Activated CD4-positive, alpha-beta memory T cell treated with anti-CD3 and anti-CD28 coated beads for 36 hours (primary cell): ENCODE measurements at regions not wholly inside any gene's neighbourhood (a gene's known extent, or its start where the extent isn't known, plus 50 kb on each side); places are given as distances from the start of the nearest gene placed in this dataset.
A peak's percentile ranks its signal among the peaks of the same experiment; 100 is the strongest.

Experiments used
- CTCF ChIA-PET: fragments of 350-600 bp; sonication (Branson Sonifier 250); formaldehyde crosslinking; loops from one replicate; lab custom pipeline; 2021; ENCODE audit warnings: antibody characterized with exemption, inconsistent platforms; lab: Charles Lee
- POLR2A ChIA-PET: fragments of 350-600 bp; sonication (Branson Sonifier 250); formaldehyde crosslinking; loops from one replicate; lab custom pipeline; 2021; ENCODE audit warnings: antibody characterized with exemption; lab: Charles Lee
- DNase-seq: peaks from one replicate; pipeline ENCODE4 v3.0.0-alpha.2; 2020
- H3K27ac Mint-ChIP-seq: one replicate; pipeline ENCODE4 v1.8.0; 2021; ENCODE audit warnings: mixed read lengths
- H3K27me3 Mint-ChIP-seq: one replicate; pipeline ENCODE4 v1.8.0; 2021; ENCODE audit warnings: mixed read lengths
- H3K36me3 Mint-ChIP-seq: one replicate; pipeline ENCODE4 v1.8.0; 2021; ENCODE audit warnings: mixed read lengths
- H3K4me1 Mint-ChIP-seq: one replicate; pipeline ENCODE4 v1.8.0; 2021; ENCODE audit warnings: low read depth, mixed read lengths
- H3K4me3 Mint-ChIP-seq: one replicate; pipeline ENCODE4 v1.8.0; 2021; ENCODE audit warnings: mild to moderate bottlenecking, mixed read lengths
- H3K9me3 Mint-ChIP-seq: one replicate; pipeline ENCODE4 v1.8.0; 2021; ENCODE audit warnings: mixed read lengths
- intact Hi-C: fragments of 100-400 bp; cut with micrococcal nuclease; formaldehyde crosslinking; loops from one replicate; pipeline ENCODE4 v1.15.1; 2023

DNA sequence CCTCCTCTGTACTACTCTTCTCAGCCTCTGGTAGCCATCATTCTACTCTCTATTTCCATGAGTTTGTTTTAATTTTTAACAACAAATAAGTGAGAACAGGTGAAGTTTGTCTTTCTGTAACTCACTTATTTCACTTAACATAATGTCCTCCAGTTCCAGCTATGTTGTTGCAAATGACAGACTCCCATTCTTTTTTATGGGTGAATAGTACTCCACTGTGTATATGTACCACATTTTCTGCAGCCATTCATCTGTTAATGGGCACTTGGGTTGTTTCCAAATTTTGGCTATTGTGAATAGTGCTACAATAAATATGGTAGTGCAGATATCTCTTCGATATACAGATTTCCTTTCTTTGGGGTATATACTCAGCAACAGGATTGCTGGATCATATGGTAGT, 73.7 kb upstream of the TNFRSF21 start:
- POLR2A ChIA-PET, result no interaction called here
- H3K9me3 Mint-ChIP-seq, result peaks cover 8% of the 10 kb centered on the region
- DNase-seq, result no peak
- H3K4me1 Mint-ChIP-seq, result no peaks in the 10 kb centered on the region
- intact Hi-C loops, result no loop called here
- CTCF ChIA-PET, result no interaction called here
- H3K4me3 Mint-ChIP-seq, result no peak overlapping the region
- no peak overlapping the region for H3K27ac Mint-ChIP-seq
- peaks cover 2% of the 10 kb centered on the region for H3K27me3 Mint-ChIP-seq
- no peaks in the 10 kb centered on the region for H3K36me3 Mint-ChIP-seq

DNA sequence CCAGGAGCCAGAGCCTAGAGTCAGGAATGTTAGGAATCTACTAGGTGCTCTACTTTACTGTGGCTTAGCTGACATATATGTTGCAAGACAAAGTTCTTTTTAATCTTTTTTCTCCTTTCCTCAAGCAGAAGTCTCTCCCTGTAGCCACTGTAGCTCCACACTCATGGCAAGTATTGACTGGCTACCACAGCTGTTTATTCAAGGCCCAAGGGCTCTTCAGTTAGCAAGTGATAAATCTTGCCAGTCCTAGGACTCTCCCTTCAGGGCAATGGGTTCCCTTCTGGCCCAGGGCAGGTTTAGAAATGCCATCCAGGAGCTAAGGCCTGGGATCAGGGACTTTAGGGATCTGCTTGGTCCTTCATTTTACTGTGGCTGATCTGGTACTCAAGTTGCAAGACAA, 82.0 kb upstream of the TNFRSF21 start:
- Mint-ChIP-seq H3K27me3 (peaks cover 12% of the 10 kb centered on the region), H3K36me3 (no peaks in the 10 kb centered on the region), H3K9me3 (peaks cover 31% of the 10 kb centered on the region), H3K27ac (no peak overlapping the region), H3K4me3 (no peak overlapping the region), H3K4me1 (no peaks in the 10 kb centered on the region)
- ChIA-PET CTCF (no interaction called here), POLR2A (no interaction called here)
- no peak for DNase-seq
- intact Hi-C loops, result no loop called here

DNA sequence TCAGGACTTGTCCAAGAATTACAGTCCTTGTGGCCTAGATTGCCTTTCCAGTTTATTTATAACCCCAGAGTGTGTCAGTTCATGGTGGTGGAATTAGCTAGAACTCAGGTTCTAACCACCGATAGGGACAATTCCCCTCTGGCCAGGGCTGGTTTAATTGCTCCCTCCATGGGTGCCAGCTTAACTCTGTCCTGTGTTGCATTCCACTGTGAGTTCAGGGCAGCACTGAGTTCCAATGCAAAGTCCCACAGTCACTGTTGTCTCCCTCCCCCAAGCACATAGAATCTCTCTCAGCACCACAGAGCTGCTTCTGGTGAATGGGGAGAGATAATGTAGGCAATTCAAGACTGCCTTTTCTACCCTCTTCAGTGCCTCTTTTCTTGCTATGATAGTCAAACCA, 82.5 kb upstream of the TNFRSF21 start:
- ChIA-PET CTCF (no interaction called here), POLR2A (no interaction called here)
- no peak overlapping the region for H3K27ac Mint-ChIP-seq
- intact Hi-C loops, result no loop called here
- H3K27me3 Mint-ChIP-seq, result peaks cover 15% of the 10 kb centered on the region
- no peak for DNase-seq
- no peaks in the 10 kb centered on the region for H3K4me1 Mint-ChIP-seq
- H3K9me3 Mint-ChIP-seq, result peaks cover 26% of the 10 kb centered on the region
- H3K4me3 Mint-ChIP-seq, result no peak overlapping the region
- no peaks in the 10 kb centered on the region for H3K36me3 Mint-ChIP-seq

DNA sequence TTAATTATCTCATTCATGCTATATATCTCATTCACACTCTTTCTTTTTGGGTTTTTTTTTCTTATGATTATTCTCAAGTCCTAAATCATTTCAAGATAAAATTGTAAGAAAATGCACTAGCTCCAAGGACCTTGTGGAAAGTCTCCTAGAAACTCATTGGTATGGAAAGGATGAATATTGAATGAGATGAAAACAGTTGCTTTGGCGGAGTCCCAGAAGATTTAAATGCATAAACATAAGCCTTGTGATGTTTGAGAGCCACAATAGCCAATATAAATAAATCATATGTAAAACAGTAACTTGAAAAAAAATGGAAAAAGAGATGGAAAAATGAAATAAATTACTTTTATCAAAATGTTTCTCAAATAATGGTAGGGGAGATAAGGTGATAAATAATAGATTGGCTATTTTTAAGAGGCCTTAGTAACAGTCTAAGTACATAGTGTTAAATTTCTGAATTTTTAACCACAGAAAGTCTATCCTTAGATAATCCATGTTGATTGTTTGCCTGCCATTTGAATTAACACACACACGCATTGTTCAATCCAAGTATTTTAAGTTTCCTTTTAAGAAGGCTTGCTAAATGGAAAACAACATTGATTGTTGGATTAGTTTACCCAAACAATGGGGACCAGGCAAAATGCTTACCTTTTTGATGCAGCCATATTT, 81.1 kb upstream of the CD2AP start:
- peaks cover 10% of the 10 kb centered on the region for H3K9me3 Mint-ChIP-seq
- H3K27me3 Mint-ChIP-seq, result peaks cover 5% of the 10 kb centered on the region
- H3K4me3 Mint-ChIP-seq, result no peak overlapping the region
- POLR2A ChIA-PET, result no interaction called here
- CTCF ChIA-PET, result no interaction called here
- H3K27ac Mint-ChIP-seq, result no peak overlapping the region
- H3K4me1 Mint-ChIP-seq, result no peaks in the 10 kb centered on the region
- intact Hi-C loops, result no loop called here
- no peaks in the 10 kb centered on the region for H3K36me3 Mint-ChIP-seq
- no peak for DNase-seq

DNA sequence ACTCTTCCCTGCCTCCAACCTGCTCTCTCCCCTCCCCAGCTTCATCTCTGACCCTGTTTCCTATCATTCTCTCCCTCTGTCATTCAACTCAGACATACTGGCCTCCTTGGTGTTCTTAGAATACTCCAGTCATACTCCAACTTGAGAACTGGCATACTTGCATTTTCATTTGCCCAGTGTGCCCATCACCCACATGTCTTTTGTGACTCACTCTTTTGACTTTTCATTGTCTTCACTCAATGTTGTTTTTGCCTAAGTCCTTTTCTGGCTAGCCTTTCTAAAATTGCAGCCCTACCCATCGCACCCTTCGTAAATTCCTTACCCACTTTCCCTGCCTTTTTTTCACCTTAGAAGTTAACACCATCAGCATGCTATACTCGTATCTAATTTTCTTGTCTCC, 77.0 kb upstream of the CD2AP start:
- Mint-ChIP-seq H3K9me3 (no peaks in the 10 kb centered on the region), H3K4me3 (no peak overlapping the region), H3K27me3 (peaks cover 4% of the 10 kb centered on the region), H3K27ac (no peak overlapping the region), H3K36me3 (no peaks in the 10 kb centered on the region), H3K4me1 (no peaks in the 10 kb centered on the region)
- DNase-seq, result no peak
- intact Hi-C loops, result no loop called here
- ChIA-PET POLR2A (no interaction called here), CTCF (interaction anchor here (0.8 to 1.5 kb wide), 2 partner anchors 14 to 231 kb away, joined by 3 to 5 read pairs; no protein-coding TSS in a partner anchor)

DNA sequence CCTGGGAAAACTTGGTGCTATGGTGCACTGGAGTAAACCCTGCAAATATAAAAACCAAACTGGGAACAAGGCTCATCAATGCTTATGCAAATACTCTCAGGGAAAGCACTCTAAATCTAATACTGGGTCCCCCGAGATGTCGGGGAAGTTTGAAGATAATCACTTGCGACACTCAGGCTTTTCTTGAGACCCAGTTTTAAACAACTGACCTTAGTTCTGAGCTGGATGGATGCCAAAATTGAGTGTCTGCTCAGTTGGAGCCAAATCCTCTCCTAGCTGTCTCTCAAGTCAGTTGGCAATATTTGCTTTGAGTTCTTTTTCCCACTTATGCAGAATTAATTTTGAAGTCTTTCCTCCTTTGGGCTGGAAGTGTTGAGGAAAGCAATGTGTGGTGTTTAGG, 75.5 kb upstream of the CD2AP start:
- Mint-ChIP-seq H3K27me3 (no peaks in the 10 kb centered on the region), H3K4me3 (no peak overlapping the region), H3K36me3 (no peaks in the 10 kb centered on the region), H3K27ac (no peak overlapping the region), H3K9me3 (no peaks in the 10 kb centered on the region), H3K4me1 (no peaks in the 10 kb centered on the region)
- ChIA-PET POLR2A (no interaction called here), CTCF (no interaction called here)
- intact Hi-C loops, result no loop called here
- no peak for DNase-seq

DNA sequence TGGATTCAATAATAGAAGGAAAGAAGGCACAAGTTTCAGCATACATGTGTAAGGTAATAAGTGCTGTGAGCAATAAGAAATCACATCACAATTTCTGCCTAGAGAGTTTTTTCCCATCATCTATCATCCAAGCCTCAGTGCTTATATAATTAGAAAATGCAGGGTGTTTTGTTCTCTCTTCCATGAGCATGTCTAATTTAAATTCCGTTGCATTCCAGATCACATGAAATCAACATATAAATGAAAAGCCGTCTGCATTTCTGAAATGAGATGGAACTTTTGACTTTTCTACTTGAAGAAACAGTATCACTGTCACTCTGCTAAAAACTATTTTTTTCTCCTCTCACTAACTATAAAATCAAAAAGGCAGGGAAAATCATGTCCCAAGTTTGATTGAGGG, 74.5 kb upstream of the CD2AP start:
- Mint-ChIP-seq H3K27me3 (no peaks in the 10 kb centered on the region), H3K36me3 (no peaks in the 10 kb centered on the region), H3K4me3 (no peak overlapping the region), H3K9me3 (no peaks in the 10 kb centered on the region), H3K27ac (no peak overlapping the region), H3K4me1 (no peaks in the 10 kb centered on the region)
- no peak for DNase-seq
- ChIA-PET CTCF (no interaction called here), POLR2A (no interaction called here)
- intact Hi-C loops, result no loop called here

DNA sequence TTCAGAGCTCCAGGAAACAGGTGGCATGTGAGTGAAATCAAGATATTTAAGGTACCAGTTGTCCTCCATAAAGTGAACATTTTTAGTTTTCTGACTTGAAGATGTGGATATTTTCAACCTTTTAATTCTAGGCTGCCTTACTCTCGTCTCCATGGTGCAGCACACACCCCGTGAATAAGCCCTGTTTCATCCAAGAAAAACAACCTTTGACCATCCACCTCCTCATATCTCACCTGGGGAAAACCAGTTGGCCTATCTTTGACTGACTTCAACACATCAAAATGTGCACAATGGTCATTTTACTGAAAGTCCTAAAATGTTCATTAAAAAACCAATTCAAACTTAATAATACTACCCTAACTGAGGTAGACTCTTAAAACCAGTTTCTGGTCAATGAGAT, 73.8 kb upstream of the CD2AP start:
- Mint-ChIP-seq H3K4me3 (no peak overlapping the region), H3K36me3 (no peaks in the 10 kb centered on the region), H3K27ac (no peak overlapping the region), H3K9me3 (no peaks in the 10 kb centered on the region), H3K27me3 (no peaks in the 10 kb centered on the region), H3K4me1 (no peaks in the 10 kb centered on the region)
- no peak for DNase-seq
- intact Hi-C loops, result no loop called here
- ChIA-PET POLR2A (no interaction called here), CTCF (interaction anchor here (1.6 kb wide), 1 partner anchor 11 kb away, joined by 9 read pairs; no protein-coding TSS in a partner anchor)

DNA sequence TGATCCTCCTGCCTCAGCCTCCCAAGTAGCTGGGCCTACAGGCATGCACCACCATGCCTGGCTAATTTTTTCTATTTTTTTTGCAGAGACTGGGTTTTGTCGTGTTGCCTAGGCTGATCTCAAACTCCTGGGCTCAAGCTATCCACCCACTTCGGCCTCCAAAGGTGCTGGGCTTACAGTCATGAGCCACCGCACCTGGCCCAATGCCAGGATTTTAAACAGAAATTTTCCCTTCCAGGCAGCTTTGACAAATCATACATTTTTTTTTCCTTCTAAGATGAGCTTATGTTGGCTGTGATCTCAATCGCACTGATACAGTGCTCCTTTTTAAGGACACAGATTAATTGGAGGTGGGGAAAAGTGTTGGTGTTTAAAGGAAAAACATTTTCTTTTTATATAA, 73.2 kb upstream of the CD2AP start:
- Mint-ChIP-seq H3K9me3 (no peaks in the 10 kb centered on the region), H3K27ac (no peak overlapping the region), H3K4me1 (no peaks in the 10 kb centered on the region), H3K36me3 (no peaks in the 10 kb centered on the region), H3K4me3 (no peak overlapping the region), H3K27me3 (no peaks in the 10 kb centered on the region)
- ChIA-PET CTCF (interaction anchor here (1.6 kb wide), 1 partner anchor 10 kb away, joined by 9 read pairs; no protein-coding TSS in a partner anchor), POLR2A (no interaction called here)
- no peak for DNase-seq
- intact Hi-C loops, result no loop called here

DNA sequence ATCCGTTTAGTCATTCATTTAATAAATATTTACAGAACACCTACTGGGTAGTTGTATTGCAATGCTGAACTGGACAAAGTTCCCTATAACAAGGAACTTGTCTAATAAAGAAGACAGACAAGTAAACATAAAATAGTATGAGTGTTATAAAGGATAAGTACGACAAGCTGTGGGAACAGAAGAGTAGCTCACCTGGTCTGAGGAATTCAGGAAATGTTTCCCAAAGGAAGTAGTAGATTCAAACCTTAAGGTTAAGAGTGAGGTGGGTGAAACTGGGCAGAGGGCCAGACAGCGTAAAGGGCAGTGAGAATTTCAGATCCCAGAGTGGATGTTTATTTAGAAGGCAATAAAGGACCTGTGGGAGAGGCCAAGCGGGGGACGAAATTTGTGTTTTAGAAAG, 72.3 kb upstream of the CD2AP start:
- H3K4me3 Mint-ChIP-seq, result no peak overlapping the region
- H3K27me3 Mint-ChIP-seq, result no peaks in the 10 kb centered on the region
- no peaks in the 10 kb centered on the region for H3K9me3 Mint-ChIP-seq
- no peak overlapping the region for H3K27ac Mint-ChIP-seq
- ChIA-PET POLR2A (no interaction called here), CTCF (interaction anchor here (1.6 kb wide), 1 partner anchor 9 kb away, joined by 9 read pairs; no protein-coding TSS in a partner anchor)
- DNase-seq, result no peak
- no peaks in the 10 kb centered on the region for H3K4me1 Mint-ChIP-seq
- intact Hi-C loops, result no loop called here
- no peaks in the 10 kb centered on the region for H3K36me3 Mint-ChIP-seq

DNA sequence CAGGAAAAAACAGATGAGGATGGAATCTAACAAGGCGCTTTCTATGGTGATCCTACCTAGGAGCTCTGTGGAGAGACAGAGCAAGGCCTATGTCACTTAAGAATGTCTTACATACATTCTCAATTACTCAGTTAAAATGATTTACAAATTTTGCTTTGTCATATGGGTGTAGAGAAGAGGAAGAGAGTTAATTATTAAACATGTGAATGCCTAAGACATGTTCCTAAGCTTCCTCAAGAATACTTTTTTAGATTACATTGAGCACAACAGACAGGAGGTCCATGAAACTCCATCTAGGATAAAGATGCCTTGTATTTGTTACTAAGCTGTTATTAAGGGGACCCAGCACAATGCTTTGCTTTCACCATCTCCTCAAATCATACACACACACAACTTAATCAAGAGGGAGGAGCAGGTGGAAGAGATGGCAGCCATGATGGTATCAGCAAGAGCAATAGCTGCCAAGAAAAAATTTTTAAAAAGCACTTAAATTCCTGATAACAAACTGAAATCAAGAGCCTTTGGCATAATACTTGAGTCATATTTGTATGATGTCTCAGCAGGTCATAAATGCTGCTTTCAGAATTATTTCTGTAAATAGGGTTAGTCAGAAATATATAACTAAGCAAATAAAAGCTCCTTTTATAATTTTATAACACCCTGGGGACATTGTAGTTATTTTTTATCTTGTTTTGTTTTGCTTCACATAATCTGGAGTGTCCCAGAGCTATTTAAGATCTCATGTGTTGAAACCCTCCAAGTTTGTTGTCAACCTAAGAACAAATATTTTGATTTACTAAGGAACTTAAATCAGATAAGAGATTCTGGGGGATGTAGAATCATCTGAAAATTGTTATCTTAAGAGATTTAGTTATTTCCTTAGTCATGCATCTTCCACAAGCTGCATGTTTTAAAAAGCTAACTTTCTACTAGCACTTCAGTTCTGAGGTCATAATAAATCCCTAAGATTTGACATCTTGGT, 70.0 kb upstream of the CD2AP start:
- Mint-ChIP-seq H3K9me3 (no peaks in the 10 kb centered on the region), H3K27me3 (no peaks in the 10 kb centered on the region), H3K27ac (no peak overlapping the region), H3K36me3 (no peaks in the 10 kb centered on the region), H3K4me3 (no peak overlapping the region), H3K4me1 (no peaks in the 10 kb centered on the region)
- ChIA-PET POLR2A (no interaction called here), CTCF (interaction anchor here (1.6 to 2.4 kb wide), 2 partner anchors 224 to 373 kb away, joined by 5 to 8 read pairs; partner anchors contain the start of gene OPN5)
- intact Hi-C loops, result no loop called here
- DNase-seq, result no peak

DNA sequence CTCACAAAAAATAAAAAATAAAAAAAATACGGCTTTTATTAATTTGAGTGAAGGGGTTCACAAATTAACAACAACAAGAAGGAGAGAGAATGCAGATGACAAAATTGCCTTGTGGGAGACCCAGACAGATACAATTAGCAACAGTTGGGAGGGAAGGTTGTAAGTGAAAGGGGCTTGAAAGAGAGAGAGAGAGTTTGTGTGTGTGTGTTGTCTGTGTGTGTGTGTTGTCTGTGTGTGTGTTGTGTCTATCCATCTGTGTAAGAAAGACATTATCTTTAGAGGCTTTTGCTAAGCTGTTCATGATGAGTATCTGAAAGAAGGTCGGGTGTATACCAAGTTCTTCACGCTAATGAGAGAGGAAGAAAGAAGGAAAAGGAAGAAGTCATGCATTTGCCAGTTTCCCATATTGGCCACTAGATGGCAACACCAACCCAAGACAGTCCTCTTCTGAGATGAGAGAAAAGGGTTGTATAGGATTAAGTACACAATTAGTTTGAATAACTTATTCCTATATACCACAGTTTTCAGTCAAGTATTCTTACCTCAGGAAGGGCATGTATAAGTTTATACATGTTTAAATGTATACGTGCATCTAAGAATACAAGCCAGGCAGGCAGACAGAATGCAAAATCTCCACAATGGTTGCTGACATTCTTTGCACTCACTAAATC, 63.7 kb upstream of the CD2AP start:
- CTCF ChIA-PET, result interaction anchor here (0.6 to 2.6 kb wide), 16 partner anchors 9 to 374 kb away, joined by 3 to 17 read pairs (median 4); partner anchors contain the start of genes CD2AP and OPN5
- H3K27me3 Mint-ChIP-seq, result no peaks in the 10 kb centered on the region
- POLR2A ChIA-PET, result interaction anchor here (0.6 to 0.8 kb wide), 2 partner anchors 186 to 214 kb away, joined by 3 read pairs; no protein-coding TSS in a partner anchor
- H3K27ac Mint-ChIP-seq, result no peak overlapping the region
- no peaks in the 10 kb centered on the region for H3K36me3 Mint-ChIP-seq
- H3K9me3 Mint-ChIP-seq, result no peaks in the 10 kb centered on the region
- H3K4me3 Mint-ChIP-seq, result peak overlapping the region; percentile 54
- peak; percentile 32 for DNase-seq
- intact Hi-C loops, result loop anchor here (1.0 to 2.0 kb wide), 5 partner anchors 63 to 375 kb away; partner anchors contain the start of gene CD2AP
- H3K4me1 Mint-ChIP-seq, result peaks cover 16% of the 10 kb centered on the region
